Middle frontal gyrus (tissue), 1 donor: ENCODE measurements at regions not wholly inside any gene's neighbourhood (a gene's known extent, or its start where the extent isn't known, plus 50 kb on each side); places are given as distances from the start of the nearest gene placed in this dataset.
"Not testable (repeated sequence)": the region's sequence is repeated elsewhere in the genome, so short reads cannot be mapped to it uniquely, and the experiment has no call there.

Experiments used
- DNase-seq: peaks from one replicate; pipeline ENCODE4 v3.0.0-alpha.2; 2015; ENCODE audit warnings: low spot score; ENCODE audit errors: extremely low spot score

DNA sequence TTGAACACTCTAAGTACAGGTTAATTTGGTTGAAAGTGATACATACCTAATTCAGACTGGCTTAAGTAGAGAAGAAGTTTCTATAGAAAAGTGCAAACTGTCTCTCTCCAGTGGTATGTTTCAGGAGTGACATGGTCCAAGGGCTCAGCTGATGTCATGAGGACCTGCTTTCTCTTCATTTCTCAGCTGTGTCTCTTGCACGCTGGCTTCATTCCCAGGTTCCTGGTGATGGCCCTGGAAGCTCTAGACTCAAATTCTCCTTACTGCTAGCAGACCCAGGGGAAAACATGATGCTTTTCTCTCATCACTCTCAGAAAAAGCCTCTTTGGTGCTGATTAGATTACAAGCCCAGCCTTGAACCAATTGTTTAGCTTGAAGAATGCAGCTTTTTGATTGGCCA lies 211.9 kb upstream of the CLINT1 start:
- no peak for DNase-seq

DNA sequence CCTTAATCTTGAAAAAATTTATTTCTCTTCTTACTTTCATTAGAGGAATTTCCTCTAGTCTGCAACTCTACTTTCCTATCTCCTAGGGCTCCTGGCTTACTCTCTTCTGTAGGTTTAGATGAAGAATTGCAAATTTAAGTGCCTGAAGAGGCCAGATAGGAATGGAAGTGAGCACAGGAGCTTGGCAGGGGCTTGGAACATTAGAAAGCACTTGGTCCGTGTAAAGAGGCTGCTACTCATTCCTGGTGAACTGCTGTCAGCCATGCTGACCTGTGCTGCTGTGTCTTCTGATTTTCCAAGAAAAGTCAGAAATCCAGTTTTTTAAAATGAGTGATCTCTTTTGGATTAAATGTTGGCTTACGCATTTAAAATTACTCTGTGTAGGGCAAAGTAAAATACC lies 210.9 kb upstream of the CLINT1 start:
- DNase-seq = no peak

DNA sequence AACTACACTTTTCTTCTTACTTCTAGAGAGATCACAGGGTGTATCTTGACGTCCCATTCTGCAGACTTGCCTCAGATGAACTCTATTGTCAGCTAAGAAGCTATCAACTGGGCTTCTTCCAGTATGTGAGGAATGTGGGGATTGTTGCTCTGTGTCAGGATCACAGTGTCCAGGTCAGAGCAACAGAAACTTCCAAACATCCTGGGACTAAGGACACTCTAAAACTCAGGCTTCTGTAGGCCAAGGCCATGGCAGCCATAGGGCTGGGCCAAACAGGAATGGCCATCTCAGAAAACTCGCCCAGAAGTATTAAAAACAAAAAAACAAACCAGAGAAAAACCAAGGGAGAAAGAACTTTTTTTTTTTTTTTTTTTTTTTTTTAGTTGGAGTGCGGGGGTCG lies 210.0 kb upstream of the CLINT1 start:
- DNase-seq = no peak

DNA sequence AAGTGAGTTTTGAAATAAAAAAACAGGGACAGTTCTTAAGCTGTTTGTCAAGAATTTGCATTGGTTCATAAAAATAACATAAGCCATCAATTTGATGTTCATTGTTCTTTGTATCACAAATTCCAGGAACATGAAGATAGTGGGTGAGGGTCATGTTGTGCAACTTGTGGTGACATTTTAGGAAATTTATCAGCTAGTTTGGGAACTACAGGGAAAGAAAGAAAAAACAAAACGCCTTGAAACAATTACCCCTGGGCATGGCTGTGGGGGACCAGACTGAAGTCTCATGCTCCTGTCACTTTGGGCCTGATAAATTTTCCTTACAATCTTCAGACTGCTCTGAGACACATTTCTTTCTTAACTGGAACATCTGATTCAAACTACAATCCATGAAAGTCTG lies 207.1 kb upstream of the CLINT1 start:
- DNase-seq = no peak

DNA sequence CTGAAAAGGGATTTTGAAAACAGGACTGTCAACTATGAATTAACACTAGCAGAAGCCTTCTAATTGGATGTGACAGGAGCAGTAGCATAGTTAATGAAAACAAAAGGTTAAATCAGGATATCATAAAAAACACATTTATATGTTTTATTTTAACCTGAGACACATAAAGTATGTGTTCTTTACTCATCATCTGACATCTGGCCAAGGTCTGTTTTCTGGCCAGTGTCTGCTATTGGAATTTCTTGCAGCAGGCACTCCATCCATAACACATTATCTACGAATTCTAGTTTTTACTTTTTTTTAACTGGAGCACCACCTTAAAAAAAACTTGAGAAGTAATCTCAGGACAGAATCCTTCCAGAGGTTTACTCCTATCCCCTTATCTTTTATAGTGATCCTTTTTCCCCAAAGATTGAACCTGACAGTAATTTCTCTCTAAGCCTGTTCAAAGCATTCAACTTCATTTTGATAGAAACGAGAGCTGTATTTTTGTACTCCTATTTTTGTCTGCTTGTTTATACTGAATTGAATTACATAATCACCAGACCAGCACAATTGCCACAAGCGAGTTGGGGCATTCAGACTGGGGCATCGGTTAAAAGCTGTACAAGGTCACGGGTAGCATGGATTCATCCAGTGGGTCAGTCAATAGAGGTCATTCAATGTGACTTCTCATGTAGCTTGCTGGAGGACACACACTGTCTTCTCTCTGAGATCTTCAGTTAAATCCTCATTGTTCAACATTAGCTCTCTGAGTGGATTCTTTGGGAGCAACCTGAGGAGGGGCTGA lies 205.6 kb upstream of the CLINT1 start:
- DNase-seq = no peak

DNA sequence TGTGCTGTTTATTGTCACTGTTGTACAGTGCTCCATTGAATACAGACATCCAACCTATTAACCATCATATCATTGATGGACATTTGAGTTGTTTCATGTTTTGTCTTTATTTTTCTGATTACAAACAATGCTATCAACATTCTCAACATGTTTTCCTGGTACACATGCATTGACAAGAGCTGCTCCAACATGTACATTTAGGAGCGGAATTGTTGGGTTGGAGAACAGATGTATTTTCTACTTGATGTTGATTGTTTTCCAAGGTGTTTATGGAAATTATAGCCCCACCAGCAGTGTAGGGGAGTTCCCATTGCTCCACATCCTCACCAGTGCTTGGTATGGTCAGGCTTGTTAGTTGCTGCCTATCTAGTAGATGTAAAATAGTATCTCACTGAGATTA lies 204.1 kb upstream of the CLINT1 start:
- no peak for DNase-seq

DNA sequence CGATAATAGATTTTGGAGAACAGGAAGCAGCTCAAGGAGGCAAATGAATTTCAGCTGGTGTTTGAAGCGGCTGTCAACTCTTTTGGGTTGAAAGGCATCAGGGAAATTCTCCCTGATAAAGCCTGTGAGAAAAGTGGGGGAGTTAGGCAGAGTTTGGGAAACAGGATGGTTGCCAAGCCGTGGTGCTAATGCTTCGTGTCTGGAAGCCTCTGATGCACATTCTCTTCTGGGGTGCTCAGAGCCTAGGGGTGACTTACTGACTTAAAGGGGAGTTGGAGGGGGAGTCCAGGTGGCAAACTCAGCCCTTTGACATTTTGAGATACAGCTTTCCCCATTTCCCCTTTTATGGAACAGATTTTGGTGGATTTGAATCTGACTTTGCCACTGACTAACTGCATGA lies 202.5 kb upstream of the CLINT1 start:
- DNase-seq = no peak

DNA sequence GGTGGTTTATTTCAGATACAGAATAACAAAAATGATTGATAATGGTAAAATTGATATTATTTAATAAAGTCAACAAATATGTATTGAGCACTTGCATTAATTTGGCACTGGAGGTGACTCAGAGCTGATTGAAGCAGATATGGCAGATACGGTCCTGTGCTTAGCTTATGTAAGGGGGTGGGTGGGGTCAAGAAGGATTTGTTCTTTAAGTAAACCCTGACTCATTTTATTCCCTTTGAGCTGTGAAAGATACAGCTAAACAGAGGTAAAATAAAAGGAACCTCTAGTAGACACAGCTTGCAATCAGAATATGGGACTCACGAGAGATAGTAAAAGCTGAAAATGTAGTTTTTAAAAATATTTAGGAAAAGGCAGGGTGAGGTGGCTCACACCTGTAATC lies 201.3 kb upstream of the CLINT1 start:
- no peak for DNase-seq

DNA sequence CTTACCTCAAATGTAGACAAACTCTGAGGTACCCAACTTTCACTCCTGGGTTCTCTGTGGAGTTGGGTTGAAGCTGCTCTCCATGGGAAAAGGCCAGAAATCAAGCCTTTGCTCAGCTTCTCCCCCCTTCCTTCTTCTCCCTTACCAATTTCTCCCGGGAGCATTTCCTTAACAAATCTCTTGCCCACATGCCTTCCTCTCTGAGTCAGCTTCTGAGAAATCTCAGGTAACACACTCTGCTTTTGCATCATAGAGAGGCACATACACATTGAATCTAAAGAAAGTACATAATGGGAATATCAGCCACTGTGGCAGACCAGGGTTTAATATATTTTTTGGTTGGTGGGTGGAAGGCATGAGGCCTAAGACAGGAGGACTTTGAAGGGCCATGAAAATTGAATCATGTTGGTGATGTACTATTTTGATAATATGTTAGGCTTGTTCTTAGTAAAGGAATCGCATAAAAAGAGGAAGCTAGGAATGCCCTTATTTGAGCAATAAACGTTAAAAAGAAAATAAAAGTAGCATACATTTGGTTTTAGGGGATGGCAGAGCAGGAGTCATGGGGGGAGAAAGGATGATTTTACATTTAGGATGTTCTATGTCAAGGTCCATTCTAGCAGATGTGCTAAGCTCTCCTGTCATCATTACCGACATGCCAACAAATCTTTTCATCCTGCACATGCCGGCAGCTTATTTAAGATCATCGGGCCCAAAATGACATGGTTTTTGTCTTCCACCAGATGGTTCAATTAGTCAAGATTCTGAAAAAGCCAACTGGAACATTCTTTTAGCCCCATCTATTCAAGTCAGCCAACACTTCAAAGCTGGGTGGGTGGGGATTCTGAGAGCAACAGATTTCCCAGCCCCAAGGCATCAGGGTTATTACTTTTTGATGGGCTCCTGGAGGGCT lies 199.5 kb upstream of the CLINT1 start:
- no peak for DNase-seq

DNA sequence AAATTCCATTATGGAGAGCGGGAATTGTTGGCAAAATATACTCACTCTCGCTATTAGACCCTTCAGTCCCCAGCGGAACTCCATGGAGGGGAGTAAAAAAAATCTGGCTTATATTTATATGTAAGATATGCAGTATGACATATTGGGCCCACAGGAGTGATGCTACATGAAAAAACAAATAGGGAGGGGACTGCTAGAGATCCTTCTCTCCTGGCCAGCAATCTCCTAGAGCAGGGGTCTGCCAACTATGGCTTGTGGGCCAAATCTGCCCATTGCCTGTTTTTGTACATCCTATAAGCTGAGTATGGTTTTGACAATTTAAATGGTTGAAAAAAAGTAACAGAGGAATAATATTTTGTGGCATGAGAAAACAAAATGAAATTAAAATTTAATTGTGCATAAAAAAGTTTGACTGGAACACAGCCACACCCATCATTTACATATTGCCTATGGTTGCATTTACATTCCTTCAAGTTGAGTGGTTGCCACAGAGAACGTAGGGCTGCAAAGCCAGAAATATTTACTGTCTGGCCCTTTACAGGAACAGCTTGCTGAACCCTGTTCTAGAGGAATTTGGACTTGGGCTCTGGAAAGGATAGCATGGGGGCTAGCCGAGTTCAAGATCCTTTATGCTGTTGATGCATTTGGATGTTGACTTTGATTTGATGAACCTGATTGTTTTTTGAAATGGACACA lies 197.3 kb upstream of the CLINT1 start:
- DNase-seq = no peak

DNA sequence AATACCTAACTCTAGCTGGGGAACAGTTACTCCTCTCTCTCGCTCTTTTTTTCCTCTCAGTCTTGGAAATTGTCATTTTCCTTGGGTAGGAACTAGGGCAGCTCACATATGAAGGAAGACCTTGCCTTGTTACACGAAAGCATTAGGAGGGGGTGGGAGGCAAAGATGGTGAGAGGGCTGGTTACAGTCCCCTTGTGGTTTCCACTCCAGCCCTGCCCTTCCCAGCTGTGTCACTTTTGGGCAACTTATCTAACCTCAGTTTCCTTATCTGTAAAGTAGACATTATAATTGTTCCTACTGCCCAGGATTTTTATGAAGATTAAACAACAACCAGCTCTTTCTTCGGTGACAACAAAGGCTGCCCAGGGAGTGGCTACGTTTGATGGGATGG lies 196.2 kb upstream of the CLINT1 start:
- DNase-seq = no peak

DNA sequence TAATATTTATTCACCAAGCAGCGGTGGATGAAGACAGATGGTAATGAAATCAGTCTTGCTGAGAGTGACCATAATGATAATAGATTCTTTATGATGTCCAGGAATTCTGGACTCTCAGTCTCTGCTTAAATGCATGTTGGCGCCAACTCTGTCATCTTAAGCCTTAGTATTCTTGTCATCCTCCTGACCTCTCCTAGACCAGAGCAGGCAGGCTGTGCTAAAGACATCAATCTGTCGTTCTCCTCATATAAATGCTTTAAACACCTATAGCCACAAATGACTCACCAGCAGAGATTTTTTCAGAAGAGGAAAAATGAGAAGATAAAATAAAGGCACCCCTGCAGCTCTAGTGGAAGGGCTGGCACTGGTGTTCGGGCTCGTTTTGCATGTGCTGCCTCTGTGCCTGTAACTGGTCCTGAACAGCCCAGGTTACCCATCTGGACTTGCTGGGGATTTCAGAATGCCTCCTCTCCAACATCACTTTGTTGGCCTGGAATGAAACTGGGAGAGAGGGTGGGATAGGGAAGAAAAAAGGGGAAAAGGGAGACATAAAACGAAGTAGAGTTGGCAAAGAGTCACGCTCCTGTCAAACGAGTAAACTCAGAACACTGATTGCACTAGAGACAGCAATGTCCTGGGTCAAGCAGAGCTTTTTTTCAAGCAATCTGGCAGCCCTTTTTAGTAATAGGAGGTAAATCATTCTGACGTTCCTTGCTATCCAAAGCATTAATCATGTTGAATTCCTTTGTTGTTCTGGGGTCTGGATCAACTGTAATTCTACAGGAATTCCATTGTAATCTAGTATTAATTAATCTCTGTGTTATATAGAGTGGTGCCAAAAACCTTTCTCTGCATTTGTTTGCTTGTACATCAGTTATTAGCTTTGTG lies 195.5 kb upstream of the CLINT1 start:
- DNase-seq = no peak

DNA sequence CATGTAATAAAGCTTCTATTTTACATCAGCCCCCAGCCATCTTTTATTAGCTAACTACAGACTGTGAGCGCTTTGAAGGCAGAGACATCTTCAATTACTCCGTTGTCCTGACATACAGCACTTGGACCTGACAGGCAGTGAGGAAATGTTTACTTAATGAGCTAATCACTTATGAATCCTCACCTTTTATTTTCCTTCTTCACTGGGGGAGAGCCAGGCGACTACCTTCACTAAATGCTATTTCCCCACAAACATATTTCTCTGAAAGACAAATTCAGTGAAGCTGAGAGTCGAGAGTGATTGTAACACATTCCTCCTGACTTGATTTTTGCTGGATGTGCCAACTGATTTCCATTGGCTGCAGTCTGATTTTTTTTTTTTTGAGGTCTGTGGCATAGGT lies 192.1 kb upstream of the CLINT1 start:
- DNase-seq = no peak

DNA sequence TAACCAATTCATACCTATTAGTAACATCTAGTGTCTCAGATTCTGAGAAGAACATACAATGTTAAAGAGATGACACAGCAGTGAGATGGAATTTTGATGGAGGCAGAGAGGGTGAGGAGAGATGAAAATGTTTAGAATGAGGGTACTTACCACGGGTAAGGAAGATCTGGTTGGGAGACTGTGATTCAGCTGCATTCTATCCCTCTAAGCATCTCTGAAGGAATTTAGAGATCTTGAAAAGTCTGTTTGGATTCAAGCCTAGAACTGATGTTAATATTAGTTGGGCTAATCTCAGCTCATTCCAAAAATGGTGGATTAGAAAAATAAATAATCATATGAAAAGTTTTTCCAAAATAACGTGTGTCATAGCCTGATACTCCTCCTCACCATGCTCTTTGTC lies 191.5 kb upstream of the CLINT1 start:
- DNase-seq = no peak

DNA sequence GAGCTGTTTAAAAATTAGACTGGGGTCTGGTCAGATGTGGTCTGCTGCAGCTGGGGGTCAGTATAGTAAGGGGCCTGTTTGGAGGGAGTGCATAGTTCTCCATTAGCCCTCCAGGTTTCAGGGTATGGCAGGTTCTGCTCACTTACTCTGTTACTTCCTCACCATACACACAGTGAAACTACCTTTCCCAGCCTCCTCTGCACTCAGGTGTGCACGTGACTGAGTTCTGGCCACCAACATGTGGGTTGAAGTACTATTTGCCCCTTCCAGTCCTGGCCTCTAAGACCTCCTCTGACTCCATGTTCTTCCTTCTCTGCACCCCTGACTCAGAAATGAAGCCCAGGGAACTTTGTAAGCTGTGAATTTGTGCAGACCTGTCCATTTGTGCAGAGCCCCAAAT lies 190.5 kb upstream of the CLINT1 start:
- DNase-seq = no peak

DNA sequence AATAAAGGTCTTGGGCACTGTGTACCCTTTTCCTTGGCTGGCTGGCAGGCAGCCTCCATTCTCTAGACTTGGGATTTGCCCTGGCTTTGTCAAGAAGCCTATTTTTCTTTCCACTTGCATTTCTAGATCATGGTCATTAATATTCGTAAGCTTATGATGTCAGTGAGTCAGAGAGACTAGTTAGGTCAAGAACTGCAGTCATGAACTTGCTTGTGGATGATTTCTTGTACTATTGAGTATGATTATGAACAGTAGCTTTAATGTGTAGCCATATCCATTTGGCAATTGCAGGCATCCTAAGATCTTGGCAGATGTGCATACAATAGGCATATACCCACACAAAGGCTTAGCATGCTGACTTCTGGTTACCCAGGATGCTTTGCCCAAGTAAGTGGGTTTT lies 186.8 kb upstream of the CLINT1 start:
- no peak for DNase-seq

DNA sequence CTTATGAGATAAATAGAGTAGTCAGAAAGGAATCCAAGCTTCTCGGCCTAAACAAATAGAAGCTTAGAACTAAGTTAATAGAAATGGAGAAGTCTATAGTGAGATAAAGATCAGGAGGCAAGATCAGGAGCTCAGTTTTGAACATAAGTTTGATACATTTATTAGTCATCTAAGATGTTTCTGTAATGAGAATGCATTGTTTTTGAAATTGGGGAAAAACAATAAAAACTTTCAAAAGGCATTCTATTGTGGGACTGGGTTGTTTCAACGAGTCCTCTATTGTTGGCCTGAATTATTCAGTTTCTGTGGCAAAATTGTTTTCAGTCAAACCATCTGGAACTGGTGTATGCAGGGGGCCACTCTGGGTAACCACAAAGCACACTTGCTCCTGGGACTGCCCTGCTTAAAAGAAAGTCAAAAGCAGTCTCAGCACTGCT lies 181.0 kb upstream of the CLINT1 start:
- no peak for DNase-seq

DNA sequence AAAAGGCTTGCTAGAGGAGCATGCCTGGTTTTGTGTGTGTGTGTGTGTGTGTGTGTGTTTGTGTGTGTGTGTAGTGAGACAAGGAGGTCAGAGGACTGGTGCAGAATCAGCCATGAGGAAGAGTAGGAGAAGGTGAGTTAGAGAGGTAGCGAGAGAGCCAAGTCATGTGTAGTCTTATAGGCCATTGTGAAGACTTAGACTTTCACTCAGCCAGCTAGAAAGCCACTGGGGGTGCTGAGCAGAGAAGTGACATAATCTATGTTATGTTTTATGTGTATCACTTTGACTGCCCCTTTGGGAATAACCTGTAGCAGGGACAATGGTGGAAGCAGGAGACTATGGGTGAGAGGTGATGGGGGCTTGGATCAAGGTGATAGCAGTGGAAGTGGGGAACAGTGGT lies 180.5 kb upstream of the CLINT1 start:
- no peak for DNase-seq

DNA sequence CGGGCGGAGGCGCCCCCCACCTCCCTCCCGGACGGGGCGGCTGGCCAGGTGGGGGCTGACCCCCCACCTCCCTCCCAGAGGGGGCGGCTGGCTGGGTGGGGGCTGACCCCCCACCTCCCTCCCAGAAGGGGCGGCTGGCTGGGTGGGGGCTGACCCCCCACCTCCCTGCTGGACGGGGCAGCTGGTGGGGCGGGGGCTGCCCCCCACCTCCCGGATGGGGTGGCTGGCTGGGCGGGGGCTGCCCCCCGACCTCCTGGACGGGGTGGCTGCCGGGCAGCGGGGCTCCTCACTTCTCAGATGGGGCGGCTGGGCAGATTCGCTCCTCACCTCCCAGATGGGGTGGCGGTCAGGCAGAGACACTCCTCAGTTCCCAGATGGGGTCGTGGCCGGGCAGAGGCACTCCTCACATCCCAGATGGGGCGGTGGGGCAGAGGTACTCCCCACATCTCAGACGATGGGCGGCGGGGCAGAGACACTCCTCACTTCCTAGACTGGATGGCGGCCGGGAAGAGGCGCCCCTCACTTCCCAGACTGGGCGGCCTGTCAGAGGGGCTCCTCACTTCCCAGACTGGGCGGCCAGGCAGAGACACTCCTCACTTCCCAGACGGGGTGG lies 178.1 kb upstream of the CLINT1 start:
- not testable (repeated sequence) for DNase-seq

DNA sequence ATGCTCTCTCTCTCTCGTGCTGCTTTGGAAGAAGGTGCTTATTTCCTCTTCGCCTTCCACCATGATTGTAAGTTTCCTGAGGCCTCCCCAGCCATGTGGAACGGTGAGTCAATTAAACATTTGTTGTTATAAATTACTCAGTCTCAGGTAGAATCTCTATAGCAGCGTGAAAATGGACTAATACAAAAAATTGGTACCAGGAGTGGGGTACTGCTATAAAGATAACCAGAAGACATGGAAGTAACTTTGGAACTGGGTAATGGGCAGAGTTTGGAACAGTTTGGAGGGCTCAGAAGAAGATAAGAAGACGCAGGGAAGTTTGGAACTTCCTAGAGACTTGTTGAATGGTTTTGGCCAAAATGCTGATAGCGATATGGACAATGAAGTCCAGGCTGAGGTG lies 175.6 kb upstream of the CLINT1 start:
- not testable (repeated sequence) for DNase-seq

DNA sequence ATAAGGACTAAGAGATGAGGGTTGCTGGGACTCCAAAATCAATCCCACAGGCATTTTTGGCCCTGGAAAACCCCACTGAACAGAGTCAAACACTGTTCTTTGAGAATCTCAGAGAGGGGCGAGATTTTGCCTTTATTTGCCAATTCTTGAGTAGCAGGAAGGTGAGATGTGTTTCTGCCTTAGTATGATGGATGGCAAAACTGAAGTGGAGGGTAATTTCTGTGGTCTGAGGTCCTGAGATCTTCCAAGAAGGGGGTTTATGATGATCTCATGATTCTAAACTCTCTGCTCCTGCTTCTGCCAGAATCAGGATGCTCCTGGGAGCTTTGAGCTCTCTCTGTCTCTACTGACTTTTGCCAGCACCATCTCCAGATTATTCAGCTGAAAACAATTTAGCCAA lies 174.8 kb upstream of the CLINT1 start:
- no peak for DNase-seq
